ENCODE measurements at regions not wholly inside any gene's neighbourhood (a gene's known extent, or its start where the extent isn't known, plus 50 kb on each side); places are given as distances from the start of the nearest gene placed in this dataset.

GRCh38 chr22:49197986-49198704 is 629.5 kb downstream of the BRD1 start:
- Mint-ChIP-seq H3K27me3 (ENCODE audit: low read depth) (no peaks in the 10 kb centered on the region), H3K4me3 (no peak overlapping the region), H3K27ac (no peak overlapping the region), H3K9me3 (no peaks in the 10 kb centered on the region), H3K4me1 (ENCODE audit: low read depth) (no peaks in the 10 kb centered on the region), H3K36me3 (ENCODE audit: insufficient read depth in 2 of 2) (no peaks in the 10 kb centered on the region)
- DNase-seq (no peak), ATAC-seq (replicated peaks in 1 of 2) (no peak)

GRCh38 chr22:49197505-49197904 is 630.2 kb downstream of the BRD1 start:
- no peak for ATAC-seq (replicated peaks in 1 of 2)
- H3K9me3 Mint-ChIP-seq, result no peaks in the 10 kb centered on the region
- H3K4me1 Mint-ChIP-seq (ENCODE audit: low read depth), result no peaks in the 10 kb centered on the region

GRCh38 chr22:49196046-49196511 is 631.6 kb downstream of the BRD1 start:
- Mint-ChIP-seq H3K4me1 (ENCODE audit: low read depth) (no peaks in the 10 kb centered on the region), H3K27ac (no peak overlapping the region), H3K9me3 (no peaks in the 10 kb centered on the region), H3K36me3 (ENCODE audit: insufficient read depth in 2 of 2) (no peaks in the 10 kb centered on the region), H3K4me3 (no peak overlapping the region), H3K27me3 (ENCODE audit: low read depth) (no peaks in the 10 kb centered on the region)
- no peak for ATAC-seq (replicated peaks in 1 of 2)
- DNase-seq, result no peak

More at GRCh38 chr22:49197505-49197904, 630.2 kb downstream of the BRD1 start:
- Mint-ChIP-seq H3K4me3 (no peak overlapping the region), H3K27me3 (ENCODE audit: low read depth) (no peaks in the 10 kb centered on the region), H3K27ac (no peak overlapping the region), H3K36me3 (ENCODE audit: insufficient read depth in 2 of 2) (no peaks in the 10 kb centered on the region)
- no peak for DNase-seq

GRCh38 chr22:49195636-49196035 is 632.0 kb downstream of the BRD1 start:
- Mint-ChIP-seq H3K4me1 (ENCODE audit: low read depth) (no peaks in the 10 kb centered on the region), H3K27ac (no peak overlapping the region), H3K36me3 (ENCODE audit: insufficient read depth in 2 of 2) (no peaks in the 10 kb centered on the region), H3K9me3 (no peaks in the 10 kb centered on the region), H3K4me3 (no peak overlapping the region), H3K27me3 (ENCODE audit: low read depth) (no peaks in the 10 kb centered on the region)
- DNase-seq (no peak), ATAC-seq (replicated peaks in 1 of 2) (no peak)

GRCh38 chr22:49193901-49194465 is 633.7 kb downstream of the BRD1 start:
- Mint-ChIP-seq H3K4me3 (no peak overlapping the region), H3K27me3 (ENCODE audit: low read depth) (no peaks in the 10 kb centered on the region), H3K4me1 (ENCODE audit: low read depth) (no peaks in the 10 kb centered on the region), H3K9me3 (no peaks in the 10 kb centered on the region), H3K36me3 (ENCODE audit: insufficient read depth in 2 of 2) (no peaks in the 10 kb centered on the region), H3K27ac (no peak overlapping the region)
- ATAC-seq (replicated peaks in 1 of 2), result no peak
- no peak for DNase-seq

GRCh38 chr22:49193348-49193747 is 634.3 kb downstream of the BRD1 start:
- Mint-ChIP-seq H3K36me3 (ENCODE audit: insufficient read depth in 2 of 2) (no peaks in the 10 kb centered on the region), H3K4me1 (ENCODE audit: low read depth) (no peaks in the 10 kb centered on the region), H3K27ac (no peak overlapping the region), H3K4me3 (no peak overlapping the region), H3K27me3 (ENCODE audit: low read depth) (no peaks in the 10 kb centered on the region), H3K9me3 (no peaks in the 10 kb centered on the region)
- DNase-seq (no peak), ATAC-seq (replicated peaks in 1 of 2) (no peak)

GRCh38 chr22:49192857-49193250 is 634.8 kb downstream of the BRD1 start:
- Mint-ChIP-seq H3K36me3 (ENCODE audit: insufficient read depth in 2 of 2) (no peaks in the 10 kb centered on the region), H3K9me3 (no peaks in the 10 kb centered on the region), H3K27ac (no peak overlapping the region), H3K27me3 (ENCODE audit: low read depth) (no peaks in the 10 kb centered on the region), H3K4me3 (no peak overlapping the region), H3K4me1 (ENCODE audit: low read depth) (no peaks in the 10 kb centered on the region)
- DNase-seq (no peak), ATAC-seq (replicated peaks in 1 of 2) (no peak)

- H3K4me3 Mint-ChIP-seq, result no peak overlapping the region
- no peak for ATAC-seq (replicated peaks in 1 of 2)
- H3K4me1 Mint-ChIP-seq (ENCODE audit: low read depth), result no peaks in the 10 kb centered on the region
- no peak for DNase-seq
- no peaks in the 10 kb centered on the region for H3K36me3 Mint-ChIP-seq (ENCODE audit: insufficient read depth in 2 of 2)
- H3K27me3 Mint-ChIP-seq (ENCODE audit: low read depth), result no peaks in the 10 kb centered on the region
- H3K27ac Mint-ChIP-seq, result no peak overlapping the region
- H3K9me3 Mint-ChIP-seq, result no peaks in the 10 kb centered on the region
Measured at GRCh38 chr22:49192180-49192856, 635.4 kb downstream of the BRD1 start.

- DNase-seq, result no peak
- no peak overlapping the region for H3K4me3 Mint-ChIP-seq
- no peaks in the 10 kb centered on the region for H3K36me3 Mint-ChIP-seq (ENCODE audit: insufficient read depth in 2 of 2)
- H3K27me3 Mint-ChIP-seq (ENCODE audit: low read depth), result no peaks in the 10 kb centered on the region
- ATAC-seq (replicated peaks in 1 of 2), result no peak
- H3K9me3 Mint-ChIP-seq, result no peaks in the 10 kb centered on the region
- H3K27ac Mint-ChIP-seq, result no peak overlapping the region
- no peaks in the 10 kb centered on the region for H3K4me1 Mint-ChIP-seq (ENCODE audit: low read depth)
Measured at GRCh38 chr22:49191506-49191980, 636.1 kb downstream of the BRD1 start.

- DNase-seq, result no peak
- no peak for ATAC-seq (replicated peaks in 1 of 2)
- Mint-ChIP-seq H3K4me1 (ENCODE audit: low read depth) (no peaks in the 10 kb centered on the region), H3K36me3 (ENCODE audit: insufficient read depth in 2 of 2) (no peaks in the 10 kb centered on the region), H3K27me3 (ENCODE audit: low read depth) (no peaks in the 10 kb centered on the region), H3K9me3 (no peaks in the 10 kb centered on the region), H3K27ac (no peak overlapping the region), H3K4me3 (no peak overlapping the region)
Measured at GRCh38 chr22:49190816-49191505, 636.7 kb downstream of the BRD1 start.

- Mint-ChIP-seq H3K4me3 (no peak overlapping the region), H3K9me3 (no peaks in the 10 kb centered on the region), H3K4me1 (ENCODE audit: low read depth) (no peaks in the 10 kb centered on the region), H3K27ac (no peak overlapping the region), H3K27me3 (ENCODE audit: low read depth) (no peaks in the 10 kb centered on the region), H3K36me3 (ENCODE audit: insufficient read depth in 2 of 2) (no peaks in the 10 kb centered on the region)
- DNase-seq, result no peak
- ATAC-seq (replicated peaks in 1 of 2), result no peak
Measured at GRCh38 chr22:49189871-49190270, 637.8 kb downstream of the BRD1 start.

GRCh38 chr22:49188591-49188990 is 639.1 kb downstream of the BRD1 start:
- Mint-ChIP-seq H3K36me3 (ENCODE audit: insufficient read depth in 2 of 2) (no peaks in the 10 kb centered on the region), H3K9me3 (no peaks in the 10 kb centered on the region), H3K27ac (no peak overlapping the region), H3K4me3 (no peak overlapping the region), H3K27me3 (ENCODE audit: low read depth) (no peaks in the 10 kb centered on the region), H3K4me1 (ENCODE audit: low read depth) (no peaks in the 10 kb centered on the region)
- ATAC-seq (replicated peaks in 1 of 2) (no peak), DNase-seq (no peak)

- Mint-ChIP-seq H3K27ac (no peak overlapping the region), H3K27me3 (ENCODE audit: low read depth) (no peaks in the 10 kb centered on the region), H3K4me1 (ENCODE audit: low read depth) (no peaks in the 10 kb centered on the region), H3K9me3 (no peaks in the 10 kb centered on the region), H3K4me3 (no peak overlapping the region), H3K36me3 (ENCODE audit: insufficient read depth in 2 of 2) (no peaks in the 10 kb centered on the region)
- ATAC-seq (replicated peaks in 1 of 2), result no peak
- DNase-seq, result no peak
Measured at GRCh38 chr22:49188091-49188490, 639.6 kb downstream of the BRD1 start.
